HCT116 (cell line): ENCODE measurements at regions not wholly inside any gene's neighbourhood (a gene's known extent, or its start where the extent isn't known, plus 50 kb on each side); places are given as distances from the start of the nearest gene placed in this dataset.

Source experiments
- ATAC-seq: fragments of 200-7000 bp; cut with Tn5 transposase; 2 replicates; pipeline ENCODE4 v1.9.1; 2020; ENCODE audit warnings: mild to moderate bottlenecking, moderate library complexity
- BruUV-seq: library from RNA; stranded (reverse); fragments of 400-500 nt; replicated peaks from 2 replicates; lab custom pipeline; 2021; lab: Mats Ljungman, UMichigan
- CTCF ChIA-PET: fragments of 300-600 bp; sonication (Branson Sonifier 250); formaldehyde crosslinking; loops from one replicate; lab custom pipeline; 2021; ENCODE audit warnings: antibody characterized with exemption; lab: Charles Lee
- POLR2A ChIA-PET: fragments of 300-600, 350-600 bp; sonication (Branson Sonifier 250); formaldehyde crosslinking; loops from one replicate; lab custom pipeline; 2021; ENCODE audit warnings: antibody characterized with exemption; lab: Charles Lee
- RAD21 ChIA-PET, 2 experiments: fragments of 300-600 bp; sonication (Branson Sonifier 250); formaldehyde crosslinking; loops; one replicate each; lab custom pipeline; 2023; ENCODE audit warnings: low total read pairs in 2 of 2; ENCODE audit not compliant: uncharacterized antibody in 2 of 2, unreplicated experiment in 2 of 2, low non-redundant PET in 1 of 2; lab: Charles Lee
- DNase-seq: peaks from one replicate; pipeline ENCODE4 v3.0.0-alpha.2; 2010; ENCODE audit warnings: low read depth, low spot score
- H2AFZ ChIP-seq: fragments of 200-600 bp; shearing (Covaris generic), sonication (generic); 2 replicates; pipeline ENCODE4 v1.6.1; 2017; ENCODE audit warnings: low read depth, mixed run types, mixed read lengths, antibody characterized with exemption, low read length; ENCODE audit not compliant: poor library complexity, severe bottlenecking
- H3K27ac ChIP-seq: 2 replicates; pipeline ENCODE4 v1.5.1; 2012; ENCODE audit warnings: low read depth, low read length
- H3K27me3 ChIP-seq: fragments of 200-600 bp; sonication (generic); 2 replicates; pipeline ENCODE4 v1.6.1; 2016; ENCODE audit warnings: mixed run types, low read length, mixed read lengths; ENCODE audit not compliant: insufficient read depth
- H3K36me3 ChIP-seq, 2 experiments: fragments of 200-500 bp in 1 of 2; fragments of 200-600 bp in 1 of 2; sonication (Bioruptor generic) in 1 of 2; sonication (generic) in 1 of 2; 2 replicates each; pipeline versions ENCODE4 v1.5.1 to v1.6.1; 2014 to 2016; ENCODE audit warnings: low read length in 2 of 2, inconsistent platforms in 1 of 2, mixed read lengths in 1 of 2, mixed run types in 1 of 2; ENCODE audit not compliant: insufficient read depth in 2 of 2, control insufficient read depth in 1 of 2
- H3K4me1 ChIP-seq, 2 experiments: fragments of 200-600 bp in 1 of 2; sonication (generic) in 1 of 2; 2 replicates each; pipeline versions ENCODE4 v1.5.1 to v1.6.1; 2012 to 2017; ENCODE audit warnings: low read length in 2 of 2, inconsistent platforms in 1 of 2, mild to moderate bottlenecking in 1 of 2, mixed read lengths in 1 of 2, mixed run types in 1 of 2, moderate library complexity in 1 of 2; ENCODE audit not compliant: insufficient read depth in 2 of 2, control insufficient read depth in 1 of 2
- H3K4me2 ChIP-seq: fragments of 200-600 bp; sonication (generic); 2 replicates; pipeline ENCODE4 v1.6.1; 2017; ENCODE audit warnings: mixed run types, low read length, mixed read lengths
- H3K4me3 ChIP-seq, 2 experiments: fragments of 200-600 bp in 1 of 2; sonication (generic) in 1 of 2; replicated peaks in 1 of 2; 2 replicates each; pipeline ENCODE4 v1.5.1; 2011 to 2016; ENCODE audit warnings: low read length in 2 of 2, control low read depth in 1 of 2, low read depth in 1 of 2, mild to moderate bottlenecking in 1 of 2, mixed read lengths in 1 of 2, mixed run types in 1 of 2
- H3K79me2 ChIP-seq: fragments of 200-600 bp; sonication (generic); 2 replicates; pipeline ENCODE4 v1.6.1; 2017; ENCODE audit warnings: mild to moderate bottlenecking, mixed run types, low read length, moderate library complexity, mixed read lengths; ENCODE audit not compliant: insufficient read depth
- H3K9ac ChIP-seq: fragments of 200-600 bp; sonication (generic); 2 replicates; pipeline ENCODE4 v1.6.1; 2016; ENCODE audit warnings: low read length, mixed read lengths
- H3K9me2 ChIP-seq: fragments of 200-600 bp; sonication (generic), shearing (Covaris generic); 2 replicates; pipeline ENCODE4 v1.6.1; 2017; ENCODE audit warnings: mixed run types, mild to moderate bottlenecking, moderate library complexity; ENCODE audit not compliant: insufficient read depth
- H3K9me3 ChIP-seq, 2 experiments: fragments of 200-500 bp in 1 of 2; fragments of 200-600 bp in 1 of 2; sonication (Bioruptor generic) in 1 of 2; sonication (generic) in 1 of 2; 2 replicates each; pipeline ENCODE4 v1.6.1; 2014 to 2017; ENCODE audit warnings: low read length in 2 of 2, mixed read lengths in 2 of 2, inconsistent platforms in 1 of 2, low read depth in 1 of 2, mild to moderate bottlenecking in 1 of 2, mixed run types in 1 of 2, moderate library complexity in 1 of 2; ENCODE audit not compliant: control insufficient read depth in 1 of 2, insufficient read depth in 1 of 2
- H4K20me1 ChIP-seq: fragments of 200-600 bp; sonication (generic), shearing (Covaris generic); 2 replicates; pipeline ENCODE4 v1.6.1; 2017; ENCODE audit warnings: mixed run types, mild to moderate bottlenecking, moderate library complexity; ENCODE audit not compliant: insufficient read depth
- ATF3 ChIP-seq: IDR thresholded peaks from 2 replicates; pipeline ENCODE4 v1.6.1; 2012
- CBX3 ChIP-seq: IDR thresholded peaks from 2 replicates; pipeline ENCODE4 v1.6.1; 2012; ENCODE audit warnings: low read depth
- CEBPB ChIP-seq: IDR thresholded peaks from 2 replicates; pipeline ENCODE4 v1.6.1; 2012; ENCODE audit warnings: low read depth
- CTCF ChIP-seq, 3 experiments: fragments of 200-600 bp in 1 of 3; sonication (generic) in 1 of 3; IDR thresholded peaks in 2 of 3; conservative IDR thresholded peaks in 1 of 3; 2 replicates each; pipeline ENCODE4 v1.5.1; 2012 to 2017; ENCODE audit warnings: low read depth in 2 of 3, low read length in 2 of 3, antibody characterized with exemption in 1 of 3, borderline replicate concordance in 1 of 3, control low read depth in 1 of 3, mild to moderate bottlenecking in 1 of 3, mixed read lengths in 1 of 3, mixed run types in 1 of 3, moderate library complexity in 1 of 3; ENCODE audit not compliant: insufficient read depth in 1 of 3
- EGR1 ChIP-seq: IDR thresholded peaks from 2 replicates; pipeline ENCODE4 v1.6.1; 2012; ENCODE audit warnings: low read depth
- EZH2 ChIP-seq: fragments of 200-600 bp; sonication (generic); IDR thresholded peaks from 2 replicates; pipeline ENCODE4 v1.6.1; 2017; ENCODE audit warnings: antibody characterized with exemption, mixed run types
- FOSL1 ChIP-seq: IDR thresholded peaks from 2 replicates; pipeline ENCODE4 v1.6.1; 2012; ENCODE audit warnings: low read depth
- MAX ChIP-seq: IDR thresholded peaks from 2 replicates; pipeline ENCODE4 v1.6.1; 2012
- SIN3A ChIP-seq: IDR thresholded peaks from 2 replicates; pipeline ENCODE4 v1.6.1; 2012; ENCODE audit warnings: low read depth
- SP1 ChIP-seq: IDR thresholded peaks from 2 replicates; pipeline ENCODE4 v1.6.1; 2012; ENCODE audit warnings: low read depth
- SRF ChIP-seq: IDR thresholded peaks from 2 replicates; pipeline ENCODE4 v1.6.1; 2012; ENCODE audit warnings: low read depth
- YY1 ChIP-seq: IDR thresholded peaks from 2 replicates; pipeline ENCODE4 v1.6.1; 2011; ENCODE audit warnings: low read length, low read depth, moderate library complexity, mild to moderate bottlenecking; ENCODE audit not compliant: insufficient replicate concordance; ENCODE audit errors: extremely low read depth
- intact Hi-C: fragments of 100-400 bp; cut with micrococcal nuclease; formaldehyde crosslinking; loops from 2 replicates; pipeline ENCODE4 v1.10.0; 2022

- POLR2A ChIA-PET = no interaction called here
- BruUV-seq = no TSS peak
- Histone ChIP-seq H3K4me1 (no peaks in the 10 kb centered on the region), H3K79me2 (no peaks in the 10 kb centered on the region), H3K4me3 (no peak overlapping the region), H4K20me1 (no peaks in the 10 kb centered on the region), H3K9me2 (no peaks in the 10 kb centered on the region), H3K4me2 (no peak overlapping the region), H3K36me3 (no peaks in the 10 kb centered on the region), H3K9ac (no peak overlapping the region), H3K9me3 (no peaks in the 10 kb centered on the region), H3K27me3 (no peaks in the 10 kb centered on the region), H2AFZ (no peak overlapping the region), H3K27ac (no peak overlapping the region)
- DNase-seq (no peak), ATAC-seq (no peak)
- RAD21 ChIA-PET = no interaction called here
- TF ChIP-seq ATF3 (no peak), SP1 (no peak), CEBPB (no peak), SRF (no peak), MAX (no peak), EGR1 (no peak), YY1 (no peak), EZH2 (no peak), SIN3A (no peak), CBX3 (no peak), FOSL1 (no peak), CTCF (IDR thresholded peaks at IDR 0.05 in 2 of 3, conservative IDR thresholded peaks at IDR 0.05 in 1 of 3; ENCODE audit: borderline replicate concordance in 1 of 3, insufficient read depth in 1 of 3, low read depth in 2 of 3, low read length in 2 of 3) (no peak)
- CTCF ChIA-PET = no interaction called here
- intact Hi-C loops = no loop called here
Observed at GRCh38 chr6:144856622-144857021, 571.5 kb downstream of the UTRN start.
